ENCODE measurements at regions not wholly inside any gene's neighbourhood (a gene's known extent, or its start where the extent isn't known, plus 50 kb on each side); places are given as distances from the start of the nearest gene placed in this dataset.

DNA sequence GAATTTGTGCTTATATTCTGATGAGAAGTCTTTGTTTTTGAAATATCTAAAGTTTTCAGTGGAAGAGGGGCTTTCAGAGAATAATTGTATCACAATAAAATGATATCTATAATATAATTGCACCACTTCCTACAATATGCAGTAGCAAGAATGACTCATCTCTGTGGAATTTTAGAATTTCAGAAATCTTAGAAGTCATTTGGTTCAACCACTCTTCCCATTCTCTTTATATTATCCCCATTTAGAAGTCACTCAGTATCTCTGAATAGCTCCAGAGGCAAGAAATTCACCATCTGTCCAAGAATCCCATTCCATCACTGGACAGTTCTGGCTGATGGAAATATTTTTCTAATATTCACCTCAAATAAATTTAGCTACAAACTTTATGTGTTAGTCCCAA lies 59.3 kb upstream of the CCDC68 start:
- H3K4me3 ChIP-seq (ENCODE audit: low read depth, low read length) = no peak overlapping the region
- TF ChIP-seq CTCF (IDR thresholded peaks at IDR 0.05) = no peak
- H3K36me3 ChIP-seq (ENCODE audit: control insufficient read depth, insufficient read depth, low read length) = no peaks in the 10 kb centered on the region
- no peaks in the 10 kb centered on the region for H3K27me3 ChIP-seq (ENCODE audit: control insufficient read depth, insufficient read depth, low read length)
- H3K9ac ChIP-seq = no peak overlapping the region
- H3K4me2 ChIP-seq (ENCODE audit: low read length) = no peak overlapping the region
- H3K9me3 ChIP-seq (ENCODE audit: control insufficient read depth, low read length) = no peaks in the 10 kb centered on the region
- no peak overlapping the region for H3K27ac ChIP-seq
- H2AFZ ChIP-seq = no peak overlapping the region
- no peaks in the 10 kb centered on the region for H3K4me1 ChIP-seq
- H3K79me2 ChIP-seq = no peaks in the 10 kb centered on the region

DNA sequence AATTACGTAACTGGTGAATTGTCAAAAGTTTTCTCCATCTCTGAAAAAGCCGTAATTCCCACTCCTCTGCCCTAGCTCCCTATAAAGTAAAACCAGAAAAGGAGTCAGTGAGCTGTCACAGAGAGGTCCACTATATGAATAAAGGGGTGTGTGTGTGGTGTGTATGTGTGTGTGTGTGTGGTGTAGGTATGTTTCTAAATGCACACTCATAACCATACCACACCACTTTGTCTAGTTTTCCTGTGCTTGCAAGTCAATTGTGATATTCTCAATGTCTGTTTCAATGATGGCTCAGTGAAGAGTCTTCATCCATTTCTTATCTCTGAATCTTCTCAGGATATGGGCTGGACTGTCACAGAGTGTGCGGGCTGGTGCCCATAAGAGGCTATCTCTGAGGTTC lies 54.8 kb upstream of the CCDC68 start:
- no peaks in the 10 kb centered on the region for H3K4me1 ChIP-seq
- H3K36me3 ChIP-seq (ENCODE audit: control insufficient read depth, insufficient read depth, low read length) = no peaks in the 10 kb centered on the region
- TF ChIP-seq CTCF (IDR thresholded peaks at IDR 0.05) = no peak
- no peak overlapping the region for H3K27ac ChIP-seq
- no peak overlapping the region for H2AFZ ChIP-seq
- H3K4me3 ChIP-seq (ENCODE audit: low read depth, low read length) = no peak overlapping the region
- no peak overlapping the region for H3K9ac ChIP-seq
- no peak overlapping the region for H3K4me2 ChIP-seq (ENCODE audit: low read length)
- H3K27me3 ChIP-seq (ENCODE audit: control insufficient read depth, insufficient read depth, low read length) = no peaks in the 10 kb centered on the region
- no peaks in the 10 kb centered on the region for H3K79me2 ChIP-seq
- H3K9me3 ChIP-seq (ENCODE audit: control insufficient read depth, low read length) = no peaks in the 10 kb centered on the region

DNA sequence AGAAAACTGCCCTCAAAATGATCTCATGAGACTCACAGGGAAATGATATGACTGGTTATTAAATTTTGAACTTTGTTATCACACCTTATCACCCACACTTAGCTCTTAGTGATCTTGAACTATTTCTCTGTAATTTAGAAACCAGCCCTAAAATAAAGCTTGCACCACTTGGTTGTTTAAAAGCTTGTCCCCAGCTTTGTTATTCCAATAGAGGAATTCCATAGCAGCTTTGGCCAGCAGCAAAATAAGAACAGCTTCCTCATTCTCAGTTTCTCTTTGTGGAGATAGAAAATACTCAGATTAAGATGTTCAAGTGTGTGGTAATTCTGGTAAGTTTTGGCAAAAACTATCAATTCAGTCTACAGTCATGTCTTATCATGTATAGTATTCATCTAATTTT lies 54.4 kb upstream of the CCDC68 start:
- Histone ChIP-seq H3K27me3 (ENCODE audit: control insufficient read depth, insufficient read depth, low read length) (no peaks in the 10 kb centered on the region), H3K4me1 (no peaks in the 10 kb centered on the region), H3K9ac (no peak overlapping the region), H2AFZ (no peak overlapping the region), H3K36me3 (ENCODE audit: control insufficient read depth, insufficient read depth, low read length) (no peaks in the 10 kb centered on the region), H3K4me3 (ENCODE audit: low read depth, low read length) (no peak overlapping the region), H3K4me2 (ENCODE audit: low read length) (no peak overlapping the region), H3K79me2 (no peaks in the 10 kb centered on the region), H3K27ac (no peak overlapping the region), H3K9me3 (ENCODE audit: control insufficient read depth, low read length) (no peaks in the 10 kb centered on the region)
- TF ChIP-seq CTCF (IDR thresholded peaks at IDR 0.05) = no peak

DNA sequence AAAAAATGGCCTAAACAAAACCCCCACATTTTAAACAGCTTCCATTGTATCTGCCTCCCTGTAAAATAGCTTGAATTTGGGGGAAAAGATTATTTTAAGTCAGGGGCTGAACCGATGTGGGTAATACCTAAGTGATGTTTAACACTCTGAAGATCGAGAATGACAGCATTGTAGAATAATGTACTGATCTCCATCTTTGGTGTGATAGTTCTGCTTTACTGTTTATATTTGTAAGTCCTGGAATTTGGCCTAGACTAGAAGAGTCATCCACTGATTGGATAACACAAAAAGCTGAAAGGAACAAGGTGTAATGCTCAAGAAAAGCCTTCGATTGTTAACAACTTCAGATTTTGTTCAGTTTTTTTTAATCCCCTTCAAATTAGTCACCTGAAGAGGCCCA lies 53.8 kb upstream of the CCDC68 start:
- Histone ChIP-seq H2AFZ (no peak overlapping the region), H3K27ac (no peak overlapping the region), H3K36me3 (ENCODE audit: control insufficient read depth, insufficient read depth, low read length) (no peaks in the 10 kb centered on the region), H3K79me2 (no peaks in the 10 kb centered on the region), H3K4me3 (ENCODE audit: low read depth, low read length) (no peak overlapping the region), H3K9ac (no peak overlapping the region), H3K4me2 (ENCODE audit: low read length) (no peak overlapping the region), H3K27me3 (ENCODE audit: control insufficient read depth, insufficient read depth, low read length) (no peaks in the 10 kb centered on the region), H3K4me1 (no peaks in the 10 kb centered on the region), H3K9me3 (ENCODE audit: control insufficient read depth, low read length) (no peaks in the 10 kb centered on the region)
- TF ChIP-seq CTCF (IDR thresholded peaks at IDR 0.05) = no peak

- no peaks in the 10 kb centered on the region for H3K27me3 ChIP-seq (ENCODE audit: control insufficient read depth, insufficient read depth, low read length)
- TF ChIP-seq CTCF (IDR thresholded peaks at IDR 0.05) = no peak
- H3K4me3 ChIP-seq (ENCODE audit: low read depth, low read length) = no peak overlapping the region
- H2AFZ ChIP-seq = no peak overlapping the region
- no peak overlapping the region for H3K27ac ChIP-seq
- no peaks in the 10 kb centered on the region for H3K4me1 ChIP-seq
- no peak overlapping the region for H3K9ac ChIP-seq
- no peaks in the 10 kb centered on the region for H3K79me2 ChIP-seq
- no peaks in the 10 kb centered on the region for H3K36me3 ChIP-seq (ENCODE audit: control insufficient read depth, insufficient read depth, low read length)
- H3K9me3 ChIP-seq (ENCODE audit: control insufficient read depth, low read length) = no peaks in the 10 kb centered on the region
- H3K4me2 ChIP-seq (ENCODE audit: low read length) = no peak overlapping the region
These were observed 52.7 kb upstream of the CCDC68 start for GRCh38 chr18:55012008-55012407.
